HG03571 (cell line): ENCODE measurements at regions not wholly inside any gene's neighbourhood (a gene's known extent, or its start where the extent isn't known, plus 50 kb on each side); places are given as distances from the start of the nearest gene placed in this dataset.

ENCODE experiments used
- ATAC-seq: cut with Tn5 transposase; IDR thresholded peaks from one replicate; pipeline ENCODE4 v1.9.1; 2021; ENCODE audit not compliant: unreplicated experiment

DNA sequence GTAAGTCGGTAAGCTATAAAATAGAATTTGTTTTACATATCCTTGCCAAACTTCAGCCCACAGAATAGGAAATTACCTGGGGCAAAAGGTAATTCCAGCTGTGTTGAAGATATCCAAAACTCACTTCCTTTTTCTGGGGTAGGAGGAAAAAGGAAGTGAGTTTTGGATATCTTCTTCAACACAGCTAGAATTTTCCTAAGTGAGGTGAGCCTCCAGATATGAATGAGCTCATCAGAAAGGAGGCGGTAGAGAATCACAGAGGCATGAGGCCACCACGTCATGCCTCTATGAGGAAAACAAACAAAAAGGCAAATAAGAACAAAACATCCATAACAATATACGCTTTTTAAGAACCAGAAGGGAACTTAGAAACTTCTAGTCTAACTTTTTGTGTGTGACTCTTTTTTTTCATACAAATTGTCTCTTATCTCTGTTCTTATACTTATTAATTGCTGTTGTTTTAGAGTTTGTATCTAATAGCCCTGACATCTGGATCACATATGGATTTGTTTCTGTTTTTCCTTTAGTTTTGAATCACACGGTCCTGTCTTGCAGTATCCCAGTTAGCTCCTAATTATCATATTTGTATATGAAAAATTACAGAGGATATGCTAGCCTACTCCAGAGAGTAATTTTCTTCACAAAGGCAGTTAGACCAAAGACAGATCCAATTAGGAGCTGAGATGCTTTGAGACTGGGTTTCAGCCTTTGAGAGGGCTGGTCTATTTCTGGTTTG lies 104.5 kb downstream of the RBM43 start:
- no peak for ATAC-seq

DNA sequence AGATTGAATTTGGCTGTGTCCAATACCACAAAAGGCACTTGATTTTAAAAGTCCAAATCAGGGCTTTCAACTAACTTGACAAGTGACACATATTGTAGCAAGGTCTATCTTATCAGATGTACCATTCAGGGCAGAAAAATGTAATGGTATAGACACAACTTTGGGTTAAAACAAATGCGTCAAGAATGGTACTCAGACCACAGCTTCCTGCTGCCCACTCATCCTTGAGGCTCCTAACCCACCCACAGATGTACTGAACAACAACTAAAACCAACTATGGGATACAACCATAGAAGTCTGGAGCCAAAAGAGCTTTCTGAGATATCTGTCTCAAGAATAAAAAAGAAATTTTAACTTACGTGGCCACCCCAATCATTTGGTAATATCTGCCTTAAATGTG lies 105.2 kb downstream of the RBM43 start:
- no peak for ATAC-seq

DNA sequence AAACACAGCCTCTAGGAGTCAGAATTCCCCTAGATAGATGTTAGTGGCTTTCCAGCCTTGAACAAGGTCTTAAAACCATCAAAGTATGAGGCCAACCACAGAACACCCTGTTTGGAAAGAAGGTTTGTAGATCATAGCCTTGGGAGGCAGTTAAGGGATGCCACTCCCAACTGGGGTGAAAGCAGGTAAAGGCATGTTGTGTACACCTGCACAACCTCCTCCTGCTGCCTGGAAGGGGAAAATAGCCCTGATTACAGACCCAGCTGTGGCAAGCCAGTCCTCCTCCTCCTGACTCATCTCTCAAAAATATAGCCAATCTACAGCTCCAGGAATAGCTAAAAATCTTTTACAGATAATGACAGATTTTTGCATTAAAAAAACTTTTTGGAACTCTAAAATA lies 108.1 kb downstream of the RBM43 start:
- no peak for ATAC-seq

DNA sequence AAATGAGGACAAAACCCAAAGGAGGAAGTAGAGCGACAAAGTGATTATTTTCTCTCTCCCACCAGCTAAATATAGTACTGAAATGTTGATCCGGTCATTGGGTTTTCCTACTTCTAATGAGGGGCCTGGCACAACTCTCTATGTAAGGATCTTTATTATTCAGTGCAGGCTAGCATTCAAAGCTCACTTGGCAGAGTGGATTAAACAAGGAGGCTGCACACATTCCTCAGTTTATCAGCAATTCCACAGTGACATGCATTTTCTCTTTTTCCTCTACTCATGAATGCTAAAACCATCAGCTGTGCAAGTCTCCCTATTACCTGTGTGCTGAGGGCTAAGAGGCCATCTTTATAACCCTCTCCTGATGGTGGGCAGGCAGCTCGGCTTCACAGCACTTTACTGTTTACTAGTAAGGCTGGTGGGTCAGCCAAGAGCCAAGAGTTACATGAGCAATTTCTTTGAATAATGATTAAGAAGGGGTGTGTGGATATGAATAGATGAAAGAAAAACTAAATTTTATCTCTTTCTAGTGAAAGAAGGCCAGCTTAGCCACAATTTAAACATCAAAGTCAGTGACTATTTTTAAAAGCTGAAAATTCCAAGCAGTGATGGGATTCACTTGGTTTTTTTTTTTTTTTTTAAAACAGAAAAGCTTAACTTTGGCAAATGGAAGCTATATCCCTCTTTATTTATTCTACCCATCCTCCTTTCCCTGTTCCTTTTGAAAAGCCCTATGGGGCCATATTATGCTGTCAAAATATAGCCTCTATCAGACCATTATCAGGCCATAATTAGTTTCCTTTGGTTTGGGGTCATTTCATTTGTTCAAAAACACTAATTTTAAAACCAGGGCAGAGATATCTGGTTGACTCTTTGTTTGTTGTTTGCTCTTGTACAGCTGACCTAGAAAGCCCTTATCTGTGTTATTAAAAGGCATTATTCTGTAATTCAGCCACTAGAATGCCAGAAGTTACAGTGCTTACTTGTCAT lies 111.0 kb downstream of the RBM43 start:
- ATAC-seq = no peak

DNA sequence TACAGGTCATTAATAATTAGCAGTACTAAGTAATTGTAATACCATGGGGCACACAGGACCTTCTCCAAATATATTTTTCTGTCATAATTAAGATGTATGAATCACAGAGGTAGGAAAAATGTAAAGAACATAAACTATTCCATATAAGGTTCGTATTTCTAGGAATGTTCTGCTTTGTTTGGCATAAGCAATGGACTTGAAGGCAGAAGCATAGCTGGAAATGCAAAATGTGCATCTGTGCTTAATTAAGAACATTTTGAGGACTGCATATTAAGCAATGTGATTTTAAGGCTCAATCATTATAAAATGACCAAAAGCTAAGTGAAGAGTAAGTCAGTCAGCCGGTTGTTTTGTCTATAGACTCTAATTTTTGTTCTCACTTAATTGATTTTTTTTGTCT lies 123.2 kb downstream of the RBM43 start:
- no peak for ATAC-seq

DNA sequence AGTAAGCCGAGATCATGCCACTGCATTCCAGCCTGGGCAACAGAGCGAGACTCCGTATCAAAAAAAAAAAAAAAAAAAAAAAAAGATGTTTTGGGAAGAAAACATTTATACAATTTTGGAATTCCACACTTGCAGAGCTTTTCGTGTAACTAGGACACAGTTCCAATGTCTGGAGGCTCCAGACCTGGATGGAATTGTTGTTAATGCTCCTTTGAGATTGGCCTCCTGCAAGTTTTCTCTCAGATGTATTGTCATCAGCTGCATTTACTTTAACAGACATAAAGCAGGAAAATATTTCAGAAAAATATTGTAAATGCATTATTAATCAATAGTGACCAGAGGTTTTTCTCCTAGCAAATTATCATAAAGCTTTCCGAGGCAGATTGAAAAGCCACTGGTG lies 124.1 kb downstream of the RBM43 start:
- no peak for ATAC-seq

DNA sequence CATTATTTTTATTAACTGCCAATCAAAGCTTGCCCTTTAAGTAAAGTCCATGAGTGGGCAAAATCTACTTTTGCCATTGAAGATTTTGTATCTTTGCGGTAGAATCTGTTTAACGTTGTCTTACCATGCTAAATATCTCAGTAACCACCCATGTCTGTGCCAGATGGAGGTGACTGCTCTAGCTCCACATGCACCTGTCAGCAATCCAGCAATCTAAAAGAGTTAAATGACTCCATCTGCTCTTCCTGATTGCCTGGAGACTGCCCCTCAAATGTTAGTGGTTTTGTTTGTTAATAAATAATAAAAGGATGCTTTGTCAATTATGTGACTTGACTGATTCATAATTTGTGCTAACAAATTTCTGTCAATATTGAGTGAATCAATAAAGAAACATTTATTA lies 141.7 kb downstream of the RBM43 start:
- no peak for ATAC-seq

DNA sequence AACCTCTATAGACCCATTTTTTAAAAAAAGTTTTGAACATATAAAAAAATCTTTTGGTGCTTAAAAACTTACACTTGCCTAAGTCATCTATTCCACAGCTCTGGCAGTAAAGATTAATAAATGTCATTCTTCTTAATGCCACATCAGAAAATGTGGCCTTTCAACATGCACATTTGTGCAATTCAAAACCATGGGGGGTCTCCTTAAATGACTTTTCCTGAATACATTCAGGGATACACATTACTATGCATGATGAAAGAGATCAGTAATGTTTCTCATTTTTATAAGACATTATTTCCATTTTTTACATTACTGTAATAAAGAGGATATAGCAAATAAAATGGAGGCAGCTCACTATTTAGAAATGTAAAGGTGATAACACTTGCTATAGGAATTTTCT lies 142.3 kb downstream of the RBM43 start:
- ATAC-seq = no peak

DNA sequence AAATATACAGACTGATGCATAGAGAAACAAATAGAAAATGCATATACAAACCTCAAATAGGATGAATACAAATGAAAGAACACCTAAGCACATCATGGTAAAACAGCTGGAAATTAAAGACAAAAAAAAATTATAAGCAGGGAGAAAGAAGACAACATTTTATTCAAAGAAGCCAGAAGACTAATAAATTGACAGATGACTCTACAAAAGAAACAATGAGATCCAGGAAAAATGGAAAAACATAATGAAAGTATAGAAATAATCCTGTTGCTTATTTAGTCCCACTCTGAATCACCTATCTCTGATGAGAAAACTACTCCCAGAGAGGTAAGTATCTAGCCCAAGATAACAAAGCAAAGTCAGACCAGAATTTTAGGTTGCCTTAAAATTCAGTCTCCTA lies 143.4 kb downstream of the RBM43 start:
- no peak for ATAC-seq

DNA sequence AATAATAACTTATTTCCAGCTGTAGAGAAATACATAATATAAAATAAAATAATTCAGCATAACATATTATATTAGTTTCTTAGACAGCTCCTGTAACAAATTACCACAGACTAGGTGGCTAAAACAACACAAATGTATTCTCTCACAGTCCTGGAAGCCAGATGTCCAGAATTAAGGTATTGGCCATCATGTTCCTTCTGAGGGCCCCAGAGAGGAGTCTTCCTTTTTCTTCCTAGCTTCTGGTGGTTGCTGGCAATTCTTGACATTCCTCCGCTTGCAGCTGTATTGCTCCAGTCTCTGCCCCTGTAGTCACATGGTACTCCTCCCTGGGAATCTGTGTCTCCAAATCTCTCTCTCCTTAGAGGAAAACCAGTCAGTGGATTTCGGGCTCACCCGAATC lies 146.8 kb downstream of the RBM43 start:
- no peak for ATAC-seq

DNA sequence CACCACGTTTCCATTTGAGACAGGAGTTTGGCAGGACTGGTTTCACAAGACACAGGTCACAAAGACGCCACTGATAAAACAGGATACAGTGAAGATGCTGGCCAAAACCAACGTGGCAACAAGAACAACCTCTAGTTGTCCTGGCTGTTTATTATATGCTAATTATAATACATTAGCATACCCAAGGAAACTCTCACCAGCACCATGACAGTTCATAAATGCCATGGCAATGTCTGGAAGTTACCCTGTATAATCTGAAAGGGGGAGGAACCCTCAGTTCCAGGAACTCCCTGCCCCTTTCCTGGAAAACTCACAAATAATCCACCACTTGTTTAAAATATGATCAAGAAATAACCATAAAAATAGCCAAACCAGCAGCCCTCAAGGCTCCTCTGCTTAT lies 148.3 kb downstream of the RBM43 start:
- ATAC-seq = no peak

DNA sequence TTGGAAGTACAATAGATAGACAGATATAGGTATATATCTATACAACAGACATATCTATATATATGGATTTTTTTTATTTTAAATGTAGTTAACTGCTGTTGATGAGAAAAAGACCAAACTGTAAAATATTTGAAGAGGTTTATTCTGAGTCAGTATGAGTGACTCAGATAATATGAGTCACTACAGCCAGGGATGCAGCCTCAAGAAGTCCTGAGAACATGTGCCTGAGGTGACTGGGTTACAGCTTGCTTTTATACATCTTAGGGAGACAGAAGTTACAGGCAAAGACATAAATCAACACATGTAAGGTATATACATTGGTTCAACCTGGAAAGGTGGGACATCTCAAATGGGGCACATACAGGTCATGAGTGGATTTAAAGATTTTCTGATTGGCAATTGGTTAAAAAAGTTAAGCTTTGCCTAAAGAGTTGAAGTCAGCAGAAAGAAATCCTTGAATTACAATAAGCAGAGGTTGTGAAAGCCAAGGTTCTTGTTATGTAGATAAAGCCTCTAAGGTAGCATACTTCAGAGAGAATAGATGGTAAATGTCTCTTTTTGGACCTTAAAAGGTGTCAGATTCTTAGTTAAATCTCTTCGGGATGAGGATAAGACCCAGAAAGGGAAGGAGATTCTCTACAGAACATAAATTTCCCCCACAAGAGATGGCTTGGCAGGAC lies 149.9 kb downstream of the RBM43 start:
- ATAC-seq = no peak

DNA sequence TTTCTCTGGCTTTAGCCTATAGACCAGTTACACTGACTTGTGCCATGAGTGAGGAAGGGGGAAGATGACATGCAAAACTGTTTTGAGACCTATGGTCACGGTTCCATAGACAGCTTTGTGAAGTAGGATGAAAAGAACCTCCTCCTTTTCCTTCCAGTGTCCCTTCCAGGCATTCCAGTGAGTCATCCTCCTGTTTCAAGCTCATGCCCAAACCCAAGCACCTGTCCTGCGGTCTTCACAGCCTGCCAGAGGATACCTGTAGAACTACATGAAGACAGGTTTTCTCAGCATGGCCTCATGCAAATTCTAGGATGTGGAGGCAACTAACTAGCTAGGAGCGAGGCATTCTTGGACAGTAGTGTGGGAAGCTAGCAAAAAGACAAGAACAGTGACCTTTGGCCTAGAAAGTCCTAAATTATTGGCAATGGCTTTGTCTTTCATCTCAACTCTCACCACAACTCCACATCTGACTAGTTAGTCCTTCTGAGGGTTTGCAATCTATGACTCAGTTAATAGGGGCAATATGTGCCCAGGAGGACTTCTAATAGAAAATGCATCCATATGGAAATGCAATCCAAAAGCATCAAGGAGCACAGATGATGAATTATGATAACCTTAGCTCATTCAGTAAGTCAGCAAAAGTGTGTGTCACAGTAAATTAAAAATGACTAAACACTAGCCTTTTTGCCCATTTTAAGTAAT lies 154.7 kb downstream of the RBM43 start:
- ATAC-seq = no peak

DNA sequence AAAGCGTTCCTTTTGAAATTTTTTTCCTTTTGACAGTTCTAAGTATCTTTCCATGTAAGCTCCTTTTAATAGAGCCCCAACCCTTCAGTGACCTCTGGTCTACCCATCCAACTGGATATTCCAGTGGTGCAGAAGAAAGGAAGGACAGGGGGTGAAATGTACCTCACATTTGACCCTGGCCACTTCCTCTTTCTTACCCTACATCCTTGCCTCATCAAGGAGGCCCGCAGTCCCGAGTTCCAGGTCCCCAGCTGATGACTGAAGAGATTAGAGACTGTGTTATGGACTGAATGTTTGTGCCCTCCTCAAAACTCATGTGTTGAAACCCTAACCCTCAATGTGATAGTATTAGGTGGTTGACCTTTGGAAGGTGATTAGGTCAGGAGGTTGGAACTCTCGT lies 158.1 kb downstream of the RBM43 start:
- no peak for ATAC-seq

DNA sequence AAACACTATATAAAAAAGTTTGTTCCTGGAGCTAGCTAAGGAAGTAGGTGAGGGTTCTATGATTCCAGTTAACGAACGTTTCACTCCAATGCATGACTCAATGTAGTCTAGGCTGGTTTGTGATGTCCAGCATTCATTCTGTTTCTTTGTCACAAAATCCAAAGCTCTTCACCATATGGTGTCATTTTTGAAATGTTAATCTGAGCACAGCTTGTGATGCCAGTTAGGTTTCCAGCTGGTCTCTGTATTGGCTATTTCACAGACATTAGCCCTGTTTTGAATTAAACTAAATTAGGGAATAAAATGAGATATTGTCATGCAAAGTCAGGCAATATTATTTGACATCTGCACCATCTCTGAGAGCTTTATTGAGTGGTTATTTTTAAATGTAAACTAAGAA lies 159.4 kb downstream of the RBM43 start:
- ATAC-seq = no peak

DNA sequence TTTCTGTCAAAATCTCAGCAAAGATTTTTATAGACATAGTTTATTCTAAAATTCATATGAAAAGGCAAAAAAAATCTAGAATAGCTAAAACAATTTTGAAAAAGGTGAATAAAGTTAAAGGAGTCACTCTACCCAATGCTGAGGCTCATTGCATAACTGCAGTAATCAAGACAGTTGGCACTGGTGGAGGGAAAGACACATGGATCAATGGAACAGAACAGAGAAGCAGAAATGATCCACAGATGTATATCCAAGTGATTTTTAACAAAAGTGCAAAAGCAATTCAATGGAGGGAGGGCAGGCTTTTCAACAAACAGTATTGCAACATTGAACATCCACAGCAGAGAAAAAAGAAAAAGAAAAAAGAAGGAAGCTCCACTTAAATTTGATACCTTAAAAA lies 162.8 kb downstream of the RBM43 start:
- no peak for ATAC-seq

DNA sequence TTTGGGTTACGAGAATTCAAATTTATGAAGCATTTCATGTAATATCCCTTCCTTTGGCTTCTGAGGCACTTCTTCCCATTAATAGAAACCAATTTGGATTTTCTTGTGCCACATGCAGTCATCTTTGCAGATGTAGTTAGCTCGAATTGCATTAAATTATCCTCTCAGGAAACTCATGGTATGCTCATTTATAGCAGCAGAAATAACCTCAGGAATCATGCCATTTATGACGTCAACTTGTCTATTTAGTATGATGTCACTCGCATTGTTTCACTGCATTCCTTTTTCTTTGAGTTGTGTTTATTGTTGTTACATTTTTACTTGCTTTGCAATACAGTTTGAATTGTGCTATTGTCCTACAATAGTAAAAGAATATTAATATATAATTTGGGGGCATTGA lies 163.8 kb downstream of the RBM43 start:
- ATAC-seq = no peak

DNA sequence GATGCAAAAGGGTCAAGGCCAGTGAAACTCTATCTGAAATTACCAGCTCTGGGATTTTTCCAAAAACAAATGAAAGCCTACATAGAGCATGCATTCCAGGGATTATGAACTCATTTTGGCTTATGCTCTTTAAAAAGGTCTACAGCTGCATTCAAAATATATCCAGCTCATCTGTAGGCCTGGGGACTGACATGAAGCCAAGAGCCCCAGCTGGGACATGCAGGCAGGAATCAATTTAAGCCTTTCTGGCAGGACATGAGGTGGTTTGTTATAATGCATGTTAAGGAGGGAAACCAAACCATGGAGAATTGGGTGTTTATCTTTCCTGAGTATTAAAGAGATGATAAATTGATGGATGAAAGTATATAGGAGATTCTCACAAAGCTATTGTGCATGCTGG lies 164.5 kb downstream of the RBM43 start:
- ATAC-seq = no peak

DNA sequence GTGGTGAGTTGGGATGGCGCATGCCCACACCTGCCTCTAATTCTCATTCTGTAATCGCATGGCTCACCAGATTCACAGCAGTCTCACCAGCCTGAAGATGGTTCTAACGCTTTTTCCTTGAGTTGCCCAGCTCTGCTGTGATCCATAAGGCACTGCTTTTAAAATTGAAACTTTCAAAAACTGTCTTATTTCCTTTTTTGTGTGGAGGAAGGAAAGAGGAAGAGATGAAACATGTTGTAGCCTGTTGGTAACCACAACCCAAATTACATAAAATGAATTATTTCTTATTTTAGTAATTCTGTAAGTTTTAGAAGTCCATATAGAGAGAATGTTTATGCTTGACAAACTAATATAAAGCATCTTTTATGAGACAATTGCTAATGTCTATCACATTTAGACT lies 165.4 kb downstream of the RBM43 start:
- ATAC-seq = no peak

DNA sequence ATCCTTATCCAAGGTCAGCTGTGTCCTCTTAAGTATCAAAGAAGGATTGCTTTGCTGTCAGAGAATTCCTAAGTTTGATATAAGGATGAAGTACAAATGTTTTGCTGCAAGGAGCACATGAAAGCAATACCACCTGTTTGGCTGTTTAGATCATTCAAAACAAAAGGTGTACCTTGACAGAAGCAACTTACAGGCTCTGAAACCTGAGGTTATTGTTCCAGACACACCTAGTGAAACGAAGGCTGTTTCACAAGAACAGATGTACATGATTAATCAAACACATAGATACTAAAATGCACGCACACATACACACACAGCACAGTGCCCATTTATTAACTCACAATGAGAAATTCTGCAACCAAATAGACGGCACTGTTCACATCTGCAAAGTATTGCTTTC lies 166.2 kb downstream of the RBM43 start:
- ATAC-seq = no peak

DNA sequence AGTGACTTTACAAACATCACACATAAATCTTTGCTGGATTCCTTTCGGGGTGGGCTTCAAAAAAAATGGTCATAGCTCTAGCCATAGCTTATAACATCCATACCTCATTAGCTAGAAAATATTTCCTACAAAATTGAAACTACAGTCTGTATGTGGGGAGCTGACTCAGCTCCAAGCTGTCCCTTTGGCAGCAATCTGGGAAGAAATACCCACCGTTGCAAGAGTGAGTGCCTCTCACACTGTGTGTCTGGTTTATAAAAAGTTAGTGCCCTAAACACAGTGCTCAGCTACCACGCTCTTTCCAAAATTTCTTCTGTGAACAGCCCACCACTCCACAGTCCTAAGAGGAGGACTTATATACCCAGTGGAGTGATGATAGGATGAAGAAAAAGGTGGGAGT lies 170.1 kb downstream of the RBM43 start:
- ATAC-seq = no peak
